Endodermal cell (in vitro differentiated cells): ENCODE measurements at regions not wholly inside any gene's neighbourhood (a gene's known extent, or its start where the extent isn't known, plus 50 kb on each side); places are given as distances from the start of the nearest gene placed in this dataset.

ENCODE experiments used
- DNase-seq: peaks from one replicate; pipeline ENCODE4 v3.0.0-alpha.2; 2017
- H3K27ac ChIP-seq: 2 replicates; pipeline ENCODE4 v1.5.1; 2013; ENCODE audit warnings: mild to moderate bottlenecking, low read depth, low read length, moderate library complexity
- H3K27me3 ChIP-seq: 2 replicates; pipeline ENCODE4 v1.6.1; 2013; ENCODE audit warnings: mild to moderate bottlenecking, low read length, moderate library complexity; ENCODE audit not compliant: insufficient read depth, control insufficient read depth, poor library complexity, severe bottlenecking
- H3K36me3 ChIP-seq: 2 replicates; pipeline ENCODE4 v1.7.0; 2013; ENCODE audit warnings: mild to moderate bottlenecking, low read length, moderate library complexity; ENCODE audit not compliant: control insufficient read depth, insufficient read depth
- H3K4me1 ChIP-seq: one replicate; pipeline ENCODE4 v1.7.0; 2013; ENCODE audit warnings: low read length; ENCODE audit not compliant: control insufficient read depth, insufficient read depth
- H3K4me3 ChIP-seq: 2 replicates; pipeline ENCODE4 v1.5.1; 2013; ENCODE audit warnings: mild to moderate bottlenecking, low read length, moderate library complexity
- H3K9ac ChIP-seq: 2 replicates; pipeline ENCODE4 v1.6.1; 2013; ENCODE audit warnings: mild to moderate bottlenecking, low read length, moderate library complexity; ENCODE audit not compliant: poor library complexity, severe bottlenecking; ENCODE audit errors: extremely low read depth
- H3K9me3 ChIP-seq: 2 replicates; pipeline ENCODE4 v1.6.1; 2013; ENCODE audit warnings: mild to moderate bottlenecking, low read length, moderate library complexity; ENCODE audit not compliant: control insufficient read depth
- H3K27ac Mint-ChIP-seq: 2 replicates; pipeline ENCODE4 v1.8.0; 2020; ENCODE audit warnings: mixed read lengths
- H3K27me3 Mint-ChIP-seq: 2 replicates; pipeline ENCODE4 v1.8.0; 2021; ENCODE audit warnings: mild to moderate bottlenecking, mixed read lengths; ENCODE audit not compliant: insufficient read depth
- H3K36me3 Mint-ChIP-seq: 2 replicates; pipeline ENCODE4 v1.8.0; 2020; ENCODE audit warnings: low read depth, mixed read lengths
- H3K4me1 Mint-ChIP-seq: 2 replicates; pipeline ENCODE4 v1.8.0; 2020; ENCODE audit warnings: mixed read lengths
- H3K4me3 Mint-ChIP-seq: 2 replicates; pipeline ENCODE4 v1.8.0; 2020; ENCODE audit warnings: mild to moderate bottlenecking, moderate library complexity, mixed read lengths
- H3K9me3 Mint-ChIP-seq: 2 replicates; pipeline ENCODE4 v1.8.0; 2020; ENCODE audit warnings: mild to moderate bottlenecking, mixed read lengths
- CTCF ChIP-seq: fragments of 200-600 bp; sonication (generic); conservative IDR thresholded peaks from 2 replicates; pipeline ENCODE4 v1.5.0; 2021; ENCODE audit warnings: antibody characterized with exemption, mild to moderate bottlenecking
- WGBS, 2 experiments: methylation state at CpG; one replicate each; pipeline versions ENCODE4 v1.1.5 to v1.1.7; 2013; ENCODE audit warnings: missing lambda C conversion rate in 2 of 2, mixed read lengths in 1 of 2; ENCODE audit not compliant: insufficient coverage in 1 of 2, insufficient read length in 1 of 2; 5-methylcytosine and 5-hydroxymethylcytosine counted together

- H3K27me3 Mint-ChIP-seq: peaks cover 9% of the 10 kb centered on the region
- H3K27ac ChIP-seq: no peak overlapping the region
- peaks cover 5% of the 10 kb centered on the region for H3K9me3 Mint-ChIP-seq
- 87 to 92% methylated on average over 2 of the region's 2 CpGs for WGBS, 2 experiments
- H3K36me3 Mint-ChIP-seq: no peaks in the 10 kb centered on the region
- no peaks in the 10 kb centered on the region for H3K4me1 Mint-ChIP-seq
- H3K9me3 ChIP-seq: no peaks in the 10 kb centered on the region
- no peak for TF ChIP-seq CTCF
- no peak overlapping the region for H3K4me3 ChIP-seq
- DNase-seq: no peak
- no peak overlapping the region for H3K4me3 Mint-ChIP-seq
- H3K36me3 ChIP-seq: no peaks in the 10 kb centered on the region
- H3K4me1 ChIP-seq: no peaks in the 10 kb centered on the region
- H3K27ac Mint-ChIP-seq: no peak overlapping the region
- no peaks in the 10 kb centered on the region for H3K27me3 ChIP-seq
- H3K9ac ChIP-seq: no peak overlapping the region
Measured at GRCh38 chr16:5383737-5384136, 286.1 kb upstream of the EEF2KMT start.

GRCh38 chr16:5382484-5382883, 284.9 kb upstream of the EEF2KMT start:
- no peak for TF ChIP-seq CTCF
- Histone ChIP-seq H3K9me3 (no peaks in the 10 kb centered on the region), H3K27me3 (no peaks in the 10 kb centered on the region), H3K4me3 (no peak overlapping the region), H3K9ac (no peak overlapping the region), H3K27ac (no peak overlapping the region), H3K4me1 (no peaks in the 10 kb centered on the region), H3K36me3 (no peaks in the 10 kb centered on the region)
- Mint-ChIP-seq H3K36me3 (no peaks in the 10 kb centered on the region), H3K4me3 (no peak overlapping the region), H3K4me1 (no peaks in the 10 kb centered on the region), H3K27ac (no peak overlapping the region), H3K27me3 (peaks cover 14% of the 10 kb centered on the region), H3K9me3 (peaks cover 1% of the 10 kb centered on the region)
- 85 to 95% methylated on average over 4 of the region's 4 CpGs for WGBS, 2 experiments
- no peak for DNase-seq

DNA sequence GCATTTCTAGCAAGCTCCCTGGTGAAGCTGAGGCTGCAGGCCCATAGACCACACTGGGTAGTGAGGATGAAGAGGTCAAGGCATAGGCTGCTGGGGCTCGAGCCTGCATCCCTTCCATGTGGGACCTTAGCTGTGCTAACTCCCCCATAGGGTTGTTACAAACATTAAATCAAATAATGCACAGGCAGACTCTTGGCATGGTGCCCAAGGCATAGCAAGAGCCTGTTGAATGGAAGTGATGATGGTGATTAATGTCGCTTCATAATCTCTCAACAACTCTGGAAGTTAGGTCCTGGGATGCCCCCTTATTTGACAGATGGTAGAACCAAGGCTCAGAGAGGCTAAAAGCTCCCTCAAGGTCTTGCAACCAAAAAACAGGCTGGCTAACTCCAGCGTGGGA, 283.9 kb upstream of the EEF2KMT start:
- DNase-seq: no peak
- Histone ChIP-seq H3K27ac (no peak overlapping the region), H3K4me3 (no peak overlapping the region), H3K9me3 (no peaks in the 10 kb centered on the region), H3K27me3 (no peaks in the 10 kb centered on the region), H3K9ac (no peak overlapping the region), H3K36me3 (no peaks in the 10 kb centered on the region), H3K4me1 (no peaks in the 10 kb centered on the region)
- Mint-ChIP-seq H3K9me3 (no peaks in the 10 kb centered on the region), H3K27ac (no peak overlapping the region), H3K27me3 (peaks cover 22% of the 10 kb centered on the region), H3K4me3 (no peak overlapping the region), H3K4me1 (no peaks in the 10 kb centered on the region), H3K36me3 (no peaks in the 10 kb centered on the region)
- 86 to 91% methylated on average over 2 to 3 of the region's 3 CpGs for WGBS, 2 experiments
- no peak for TF ChIP-seq CTCF
